HEK293 (cell line): ENCODE measurements at regions not wholly inside any gene's neighbourhood (a gene's known extent, or its start where the extent isn't known, plus 50 kb on each side); places are given as distances from the start of the nearest gene placed in this dataset.

Source experiments
- CTCF ChIA-PET: fragments of 350-600 bp; formaldehyde crosslinking; extraction: SDS; loops from one replicate; lab custom pipeline; 2021; ENCODE audit warnings: antibody characterized with exemption; lab: Yijun Ruan, JAX
- POLR2A ChIA-PET: fragments of 300-600 bp; formaldehyde crosslinking; extraction: SDS; loops from one replicate; lab custom pipeline; 2020; ENCODE audit warnings: antibody characterized with exemption, inconsistent platforms; lab: Yijun Ruan, JAX
- H3K27ac ChIP-seq: fragments of 200-500 bp; sonication (Bioruptor generic); 2 replicates; pipeline ENCODE4 v1.5.1; 2014; ENCODE audit warnings: low read depth, low read length, control low read depth, inconsistent platforms; ENCODE audit errors: extremely low read depth
- H3K36me3 ChIP-seq, 2 experiments: fragments of 200-500 bp in 1 of 2; sonication (Bioruptor generic) in 1 of 2; 1 replicate in 1 of 2; 2 replicates in 1 of 2; pipeline ENCODE4 v1.5.1; 2014 to 2017; ENCODE audit warnings: inconsistent platforms in 2 of 2, low read length in 2 of 2; ENCODE audit not compliant: control insufficient read depth in 2 of 2, insufficient read depth in 1 of 2
- H3K4me1 ChIP-seq: fragments of 200-500 bp; sonication (Bioruptor generic); 2 replicates; pipeline ENCODE4 v1.5.1; 2014; ENCODE audit warnings: mild to moderate bottlenecking, low read length, inconsistent platforms; ENCODE audit not compliant: control insufficient read depth, insufficient read depth
- H3K4me3 ChIP-seq: 2 replicates; pipeline ENCODE4 v1.5.1; 2011; ENCODE audit warnings: low read depth, mild to moderate bottlenecking, control low read depth, low read length, moderate library complexity
- H3K9me3 ChIP-seq: fragments of 200-500 bp; sonication (Bioruptor generic); 2 replicates; pipeline ENCODE4 v1.5.1; 2014; ENCODE audit warnings: low read depth, low read length, inconsistent platforms; ENCODE audit not compliant: control insufficient read depth, insufficient read depth
- GLI2 ChIP-seq: fragments of 450-650 bp; formaldehyde crosslinking; IDR thresholded peaks from 2 replicates; pipeline ENCODE4; 2017; ENCODE audit warnings: missing biosample characterization, missing genetic modification characterization, low read depth, borderline replicate concordance
- KLF10 ChIP-seq: fragments of 450-650 bp; IDR thresholded peaks from 2 replicates; pipeline ENCODE4 v1.5.1; 2018; ENCODE audit warnings: missing biosample characterization, mild to moderate bottlenecking, missing genetic modification characterization
- PRDM1 ChIP-seq: fragments of 450-650 bp; formaldehyde crosslinking; IDR thresholded peaks from 2 replicates; pipeline ENCODE4; 2016; ENCODE audit warnings: missing biosample characterization, missing genetic modification characterization
- SCRT1 ChIP-seq: fragments of 450-650 bp; formaldehyde crosslinking; IDR thresholded peaks from 2 replicates; pipeline ENCODE4 v1.5.1; 2016; ENCODE audit warnings: missing biosample characterization, missing genetic modification characterization, borderline replicate concordance
- SP7 ChIP-seq: fragments of 450-650 bp; formaldehyde crosslinking; IDR thresholded peaks from 2 replicates; pipeline ENCODE4 v1.5.1; 2016; ENCODE audit warnings: missing biosample characterization, missing genetic modification characterization
- TCF7L2 ChIP-seq: IDR thresholded peaks from 2 replicates; pipeline ENCODE4 v1.6.1; 2011; ENCODE audit warnings: low read depth, mild to moderate bottlenecking, inconsistent platforms, low read length, moderate library complexity, borderline replicate concordance
- ZFHX2 ChIP-seq: fragments of 450-650 bp; formaldehyde crosslinking; conservative IDR thresholded peaks from 2 replicates; pipeline ENCODE4 v1.5.1; 2016; ENCODE audit warnings: missing biosample characterization, missing genetic modification characterization
- ZNF138 ChIP-seq: fragments of 450-650 bp; formaldehyde crosslinking; IDR thresholded peaks from 2 replicates; pipeline ENCODE4 v1.5.1; 2016; ENCODE audit warnings: missing biosample characterization, missing genetic modification characterization, borderline replicate concordance
- ZNF24 ChIP-seq: fragments of 450-650 bp; formaldehyde crosslinking; IDR thresholded peaks from 2 replicates; pipeline ENCODE4 v1.5.1; 2016; ENCODE audit warnings: missing biosample characterization, missing genetic modification characterization
- ZNF248 ChIP-seq: fragments of 450-650 bp; formaldehyde crosslinking; IDR thresholded peaks from 2 replicates; pipeline ENCODE4 v1.5.1; 2017; ENCODE audit warnings: missing biosample characterization, missing genetic modification characterization
- ZNF433 ChIP-seq: fragments of 450-650 bp; formaldehyde crosslinking; IDR thresholded peaks from 2 replicates; pipeline ENCODE4 v1.5.1; 2016; ENCODE audit warnings: missing biosample characterization, missing genetic modification characterization, low read depth
- ZNF558 ChIP-seq: fragments of 450-650 bp; formaldehyde crosslinking; IDR thresholded peaks from 2 replicates; pipeline ENCODE4 v1.5.1; 2016; ENCODE audit warnings: missing biosample characterization, missing genetic modification characterization
- ZNF664 ChIP-seq: fragments of 450-650 bp; formaldehyde crosslinking; IDR thresholded peaks from 2 replicates; pipeline ENCODE4 v1.5.1; 2016; ENCODE audit warnings: missing biosample characterization, missing genetic modification characterization
- ZNF777 ChIP-seq: fragments of 450-650 bp; formaldehyde crosslinking; IDR thresholded peaks from 2 replicates; pipeline ENCODE4 v1.5.1; 2017; ENCODE audit warnings: missing biosample characterization, missing genetic modification characterization, borderline replicate concordance
- ZNF792 ChIP-seq: fragments of 450-650 bp; formaldehyde crosslinking; IDR thresholded peaks from 2 replicates; pipeline ENCODE4 v1.5.1; 2016; ENCODE audit warnings: missing biosample characterization, missing genetic modification characterization
- TF ChIP-seq, protein P1 (sequence below): fragments of 450-650 bp; formaldehyde crosslinking; IDR thresholded peaks from 2 replicates; pipeline ENCODE4 v1.5.1; 2016; ENCODE audit warnings: missing biosample characterization, missing genetic modification characterization
- TF ChIP-seq, protein P2 (sequence below): fragments of 450-650 bp; formaldehyde crosslinking; IDR thresholded peaks from 2 replicates; pipeline ENCODE4 v1.5.1; 2016; ENCODE audit warnings: missing biosample characterization, missing genetic modification characterization
- TF ChIP-seq, protein P3 (sequence below): fragments of 450-650 bp; formaldehyde crosslinking; conservative IDR thresholded peaks from 2 replicates; pipeline ENCODE4 v1.5.1; 2016; ENCODE audit warnings: low read depth, missing biosample characterization, missing genetic modification characterization
- TF ChIP-seq, protein P4 (sequence below): fragments of 450-650 bp; formaldehyde crosslinking; IDR thresholded peaks from 2 replicates; pipeline ENCODE4 v1.5.1; 2016; ENCODE audit warnings: missing biosample characterization, missing genetic modification characterization
- TF ChIP-seq, protein P5 (sequence below): fragments of 450-650 bp; formaldehyde crosslinking; IDR thresholded peaks from 2 replicates; pipeline ENCODE4 v1.5.1; 2016; ENCODE audit warnings: missing biosample characterization, missing genetic modification characterization

DNA sequence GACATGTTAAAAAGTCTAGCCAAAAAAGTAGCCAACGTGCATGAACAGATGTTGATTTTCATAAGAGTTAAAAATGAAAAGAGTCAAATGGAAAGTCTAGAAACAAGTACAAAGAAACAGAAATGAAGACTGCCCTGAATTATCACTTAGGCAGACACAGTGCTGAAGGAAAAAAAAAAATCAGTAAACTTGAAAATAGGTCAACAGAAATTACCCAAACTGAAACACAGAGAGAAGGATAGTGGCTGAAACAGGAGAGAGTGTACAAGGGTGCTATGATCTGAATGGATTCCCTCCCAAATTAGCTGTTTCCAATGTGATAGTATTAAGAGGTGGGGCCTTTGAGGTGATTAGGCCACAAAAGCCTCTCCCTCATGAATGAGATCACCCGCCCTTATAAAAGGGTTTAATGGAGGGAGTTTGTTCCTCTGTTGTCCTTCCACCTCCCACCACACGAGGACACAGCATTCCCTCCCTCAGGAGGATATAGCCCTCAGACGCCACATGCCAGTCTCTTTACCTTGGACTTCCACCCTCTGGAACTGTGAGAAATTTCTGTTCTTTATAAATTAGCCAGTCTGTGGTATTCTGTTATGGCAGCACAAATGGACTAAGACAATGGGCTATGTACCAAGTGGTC is 249.7 kb downstream of the AHR start (continued):
- TF ChIP-seq, protein P1, sequence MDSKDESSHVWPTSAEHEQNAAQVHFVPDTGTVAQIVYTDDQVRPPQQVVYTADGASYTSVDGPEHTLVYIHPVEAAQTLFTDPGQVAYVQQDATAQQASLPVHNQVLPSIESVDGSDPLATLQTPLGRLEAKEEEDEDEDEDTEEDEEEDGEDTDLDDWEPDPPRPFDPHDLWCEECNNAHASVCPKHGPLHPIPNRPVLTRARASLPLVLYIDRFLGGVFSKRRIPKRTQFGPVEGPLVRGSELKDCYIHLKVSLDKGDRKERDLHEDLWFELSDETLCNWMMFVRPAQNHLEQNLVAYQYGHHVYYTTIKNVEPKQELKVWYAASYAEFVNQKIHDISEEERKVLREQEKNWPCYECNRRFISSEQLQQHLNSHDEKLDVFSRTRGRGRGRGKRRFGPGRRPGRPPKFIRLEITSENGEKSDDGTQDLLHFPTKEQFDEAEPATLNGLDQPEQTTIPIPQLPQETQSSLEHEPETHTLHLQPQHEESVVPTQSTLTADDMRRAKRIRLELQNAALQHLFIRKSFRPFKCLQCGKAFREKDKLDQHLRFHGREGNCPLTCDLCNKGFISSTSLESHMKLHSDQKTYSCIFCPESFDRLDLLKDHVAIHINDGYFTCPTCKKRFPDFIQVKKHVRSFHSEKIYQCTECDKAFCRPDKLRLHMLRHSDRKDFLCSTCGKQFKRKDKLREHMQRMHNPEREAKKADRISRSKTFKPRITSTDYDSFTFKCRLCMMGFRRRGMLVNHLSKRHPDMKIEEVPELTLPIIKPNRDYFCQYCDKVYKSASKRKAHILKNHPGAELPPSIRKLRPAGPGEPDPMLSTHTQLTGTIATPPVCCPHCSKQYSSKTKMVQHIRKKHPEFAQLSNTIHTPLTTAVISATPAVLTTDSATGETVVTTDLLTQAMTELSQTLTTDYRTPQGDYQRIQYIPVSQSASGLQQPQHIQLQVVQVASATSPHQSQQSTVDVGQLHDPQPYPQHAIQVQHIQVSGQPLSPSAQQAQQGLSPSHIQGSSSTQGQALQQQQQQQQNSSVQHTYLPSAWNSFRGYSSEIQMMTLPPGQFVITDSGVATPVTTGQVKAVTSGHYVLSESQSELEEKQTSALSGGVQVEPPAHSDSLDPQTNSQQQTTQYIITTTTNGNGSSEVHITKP = no peak
- TF ChIP-seq, protein P2, sequence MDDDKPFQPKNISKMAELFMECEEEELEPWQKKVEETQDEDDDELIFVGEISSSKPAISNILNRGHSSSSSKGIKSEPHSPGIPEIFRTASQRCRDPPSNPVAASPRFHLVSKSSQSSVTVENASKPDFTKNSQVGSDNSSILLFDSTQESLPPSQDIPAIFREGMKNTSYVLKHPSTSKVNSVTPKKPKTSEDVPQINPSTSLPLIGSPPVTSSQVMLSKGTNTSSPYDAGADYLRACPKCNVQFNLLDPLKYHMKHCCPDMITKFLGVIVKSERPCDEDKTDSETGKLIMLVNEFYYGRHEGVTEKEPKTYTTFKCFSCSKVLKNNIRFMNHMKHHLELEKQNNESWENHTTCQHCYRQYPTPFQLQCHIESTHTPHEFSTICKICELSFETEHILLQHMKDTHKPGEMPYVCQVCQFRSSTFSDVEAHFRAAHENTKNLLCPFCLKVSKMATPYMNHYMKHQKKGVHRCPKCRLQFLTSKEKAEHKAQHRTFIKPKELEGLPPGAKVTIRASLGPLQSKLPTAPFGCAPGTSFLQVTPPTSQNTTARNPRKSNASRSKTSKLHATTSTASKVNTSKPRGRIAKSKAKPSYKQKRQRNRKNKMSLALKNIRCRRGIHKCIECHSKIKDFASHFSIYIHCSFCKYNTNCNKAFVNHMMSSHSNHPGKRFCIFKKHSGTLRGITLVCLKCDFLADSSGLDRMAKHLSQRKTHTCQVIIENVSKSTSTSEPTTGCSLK (tag by site-specific recombination) = no peak
- TF ChIP-seq, protein P3, sequence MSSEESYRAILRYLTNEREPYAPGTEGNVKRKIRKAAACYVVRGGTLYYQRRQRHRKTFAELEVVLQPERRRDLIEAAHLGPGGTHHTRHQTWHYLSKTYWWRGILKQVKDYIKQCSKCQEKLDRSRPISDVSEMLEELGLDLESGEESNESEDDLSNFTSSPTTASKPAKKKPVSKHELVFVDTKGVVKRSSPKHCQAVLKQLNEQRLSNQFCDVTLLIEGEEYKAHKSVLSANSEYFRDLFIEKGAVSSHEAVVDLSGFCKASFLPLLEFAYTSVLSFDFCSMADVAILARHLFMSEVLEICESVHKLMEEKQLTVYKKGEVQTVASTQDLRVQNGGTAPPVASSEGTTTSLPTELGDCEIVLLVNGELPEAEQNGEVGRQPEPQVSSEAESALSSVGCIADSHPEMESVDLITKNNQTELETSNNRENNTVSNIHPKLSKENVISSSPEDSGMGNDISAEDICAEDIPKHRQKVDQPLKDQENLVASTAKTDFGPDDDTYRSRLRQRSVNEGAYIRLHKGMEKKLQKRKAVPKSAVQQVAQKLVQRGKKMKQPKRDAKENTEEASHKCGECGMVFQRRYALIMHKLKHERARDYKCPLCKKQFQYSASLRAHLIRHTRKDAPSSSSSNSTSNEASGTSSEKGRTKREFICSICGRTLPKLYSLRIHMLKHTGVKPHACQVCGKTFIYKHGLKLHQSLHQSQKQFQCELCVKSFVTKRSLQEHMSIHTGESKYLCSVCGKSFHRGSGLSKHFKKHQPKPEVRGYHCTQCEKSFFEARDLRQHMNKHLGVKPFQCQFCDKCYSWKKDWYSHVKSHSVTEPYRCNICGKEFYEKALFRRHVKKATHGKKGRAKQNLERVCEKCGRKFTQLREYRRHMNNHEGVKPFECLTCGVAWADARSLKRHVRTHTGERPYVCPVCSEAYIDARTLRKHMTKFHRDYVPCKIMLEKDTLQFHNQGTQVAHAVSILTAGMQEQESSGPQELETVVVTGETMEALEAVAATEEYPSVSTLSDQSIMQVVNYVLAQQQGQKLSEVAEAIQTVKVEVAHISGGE = no peak

DNA sequence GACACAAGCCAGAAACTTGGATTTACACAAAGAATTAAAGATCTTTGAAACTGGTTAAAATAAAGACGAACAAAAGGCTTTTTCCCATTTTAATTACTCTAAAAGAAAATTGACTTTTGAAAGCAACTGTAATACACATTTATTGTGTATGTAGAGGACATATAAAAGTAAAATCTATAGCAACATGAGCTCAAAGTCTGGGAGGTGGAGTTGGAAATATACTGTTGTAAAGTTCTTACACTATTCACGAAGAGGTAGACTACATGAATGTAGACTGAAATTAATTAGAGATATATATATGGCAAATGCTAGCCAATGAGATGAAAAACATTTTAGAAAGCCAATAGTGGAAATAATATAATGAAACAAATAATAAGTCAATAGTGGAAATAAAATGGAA is 251.0 kb downstream of the AHR start:
- Histone ChIP-seq H3K36me3 (no peaks in the 10 kb centered on the region), H3K4me3 (no peak overlapping the region), H3K27ac (no peak overlapping the region), H3K9me3 (no peaks in the 10 kb centered on the region), H3K4me1 (peaks cover 2% of the 10 kb centered on the region; the same call in 1 of the 2 replicates)
- TF ChIP-seq GLI2 (tag by site-specific recombination) (no peak), ZFHX2 (tag by site-specific recombination) (no peak), SCRT1 (tag by site-specific recombination) (no peak), ZNF138 (tag by site-specific recombination) (no peak), PRDM1 (tag by site-specific recombination) (no peak), ZNF24 (tag by site-specific recombination) (no peak), SP7 (tag by site-specific recombination) (no peak), ZNF792 (tag by site-specific recombination) (no peak), KLF10 (no peak), ZNF664 (no peak), ZNF558 (tag by site-specific recombination) (no peak), ZNF433 (no peak), ZNF248 (tag by site-specific recombination) (no peak), ZNF777 (tag by site-specific recombination) (no peak), TCF7L2 (no peak)
- TF ChIP-seq, protein P4, sequence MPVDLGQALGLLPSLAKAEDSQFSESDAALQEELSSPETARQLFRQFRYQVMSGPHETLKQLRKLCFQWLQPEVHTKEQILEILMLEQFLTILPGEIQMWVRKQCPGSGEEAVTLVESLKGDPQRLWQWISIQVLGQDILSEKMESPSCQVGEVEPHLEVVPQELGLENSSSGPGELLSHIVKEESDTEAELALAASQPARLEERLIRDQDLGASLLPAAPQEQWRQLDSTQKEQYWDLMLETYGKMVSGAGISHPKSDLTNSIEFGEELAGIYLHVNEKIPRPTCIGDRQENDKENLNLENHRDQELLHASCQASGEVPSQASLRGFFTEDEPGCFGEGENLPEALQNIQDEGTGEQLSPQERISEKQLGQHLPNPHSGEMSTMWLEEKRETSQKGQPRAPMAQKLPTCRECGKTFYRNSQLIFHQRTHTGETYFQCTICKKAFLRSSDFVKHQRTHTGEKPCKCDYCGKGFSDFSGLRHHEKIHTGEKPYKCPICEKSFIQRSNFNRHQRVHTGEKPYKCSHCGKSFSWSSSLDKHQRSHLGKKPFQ (tag by site-specific recombination) = no peak
- TF ChIP-seq, protein P5, sequence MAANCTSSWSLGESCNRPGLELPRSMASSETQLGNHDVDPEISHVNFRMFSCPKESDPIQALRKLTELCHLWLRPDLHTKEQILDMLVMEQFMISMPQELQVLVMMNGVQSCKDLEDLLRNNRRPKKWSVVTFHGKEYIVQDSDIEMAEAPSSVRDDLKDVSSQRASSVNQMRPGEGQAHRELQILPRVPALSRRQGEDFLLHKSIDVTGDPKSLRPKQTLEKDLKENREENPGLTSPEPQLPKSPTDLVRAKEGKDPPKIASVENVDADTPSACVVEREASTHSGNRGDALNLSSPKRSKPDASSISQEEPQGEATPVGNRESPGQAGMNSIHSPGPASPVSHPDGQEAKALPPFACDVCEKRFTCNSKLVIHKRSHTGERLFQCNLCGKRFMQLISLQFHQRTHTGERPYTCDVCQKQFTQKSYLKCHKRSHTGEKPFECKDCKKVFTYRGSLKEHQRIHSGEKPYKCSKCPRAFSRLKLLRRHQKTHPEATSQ = no peak
- CTCF ChIA-PET = no interaction called here
- POLR2A ChIA-PET = no interaction called here
